ENCODE measurements at regions not wholly inside any gene's neighbourhood (a gene's known extent, or its start where the extent isn't known, plus 50 kb on each side); places are given as distances from the start of the nearest gene placed in this dataset.
"Not testable (repeated sequence)": the region's sequence is repeated elsewhere in the genome, so short reads cannot be mapped to it uniquely, and the experiment has no call there.

- not testable (repeated sequence) for DNase-seq
These were observed 790.4 kb downstream of the TTLL7 start for GRCh38 chr1:83208540-83208939.

- not testable (repeated sequence) for DNase-seq
These were observed 804.3 kb downstream of the TTLL7 start for GRCh38 chr1:83194610-83195009.

GRCh38 chr1:83182033-83182728 lies 816.8 kb downstream of the TTLL7 start:
- DNase-seq = not testable (repeated sequence)

DNA sequence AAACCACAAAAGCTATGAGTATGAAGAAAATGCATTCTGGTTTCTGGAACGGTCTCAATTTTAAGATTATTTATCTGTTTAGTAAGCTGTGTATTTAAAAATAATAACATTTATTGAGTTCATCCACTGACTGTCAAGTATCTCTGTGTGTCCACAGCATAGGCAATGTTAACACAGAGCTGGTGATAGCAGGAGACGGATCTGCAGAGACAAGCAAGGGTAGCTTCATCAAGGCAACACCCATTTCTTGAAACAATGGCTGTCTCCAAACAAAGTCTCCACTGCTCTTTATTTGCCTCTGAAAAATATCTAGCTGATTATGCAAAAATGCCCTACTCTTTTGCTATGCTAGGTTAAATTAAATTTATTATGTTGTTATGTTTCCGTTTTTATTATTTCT lies 818.3 kb downstream of the TTLL7 start:
- DNase-seq = not testable (repeated sequence)

GRCh38 chr1:83167634-83168033 lies 831.3 kb downstream of the TTLL7 start:
- DNase-seq = not testable (repeated sequence)

- DNase-seq = not testable (repeated sequence)
These were observed 835.0 kb downstream of the TTLL7 start for GRCh38 chr1:83163879-83164475.

DNA sequence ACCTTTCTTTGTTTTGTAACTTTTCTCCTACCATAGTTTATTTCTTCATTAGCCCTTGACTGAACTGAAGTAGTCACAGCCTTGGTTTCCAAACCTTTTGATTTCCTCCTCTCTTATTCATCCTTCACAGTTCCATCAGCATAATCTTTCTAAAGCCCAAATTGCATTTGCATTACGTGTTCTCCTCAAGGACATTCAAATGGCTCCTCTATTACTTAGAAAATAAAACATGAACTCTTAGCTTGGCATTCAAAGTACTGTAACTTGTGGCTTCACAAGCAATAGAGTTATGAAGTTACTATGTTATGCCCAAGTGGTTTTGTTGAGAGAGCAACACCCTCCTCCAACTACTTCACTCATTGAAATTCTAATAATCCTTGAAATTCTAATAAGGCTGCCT lies 840.0 kb downstream of the TTLL7 start:
- not testable (repeated sequence) for DNase-seq

DNA sequence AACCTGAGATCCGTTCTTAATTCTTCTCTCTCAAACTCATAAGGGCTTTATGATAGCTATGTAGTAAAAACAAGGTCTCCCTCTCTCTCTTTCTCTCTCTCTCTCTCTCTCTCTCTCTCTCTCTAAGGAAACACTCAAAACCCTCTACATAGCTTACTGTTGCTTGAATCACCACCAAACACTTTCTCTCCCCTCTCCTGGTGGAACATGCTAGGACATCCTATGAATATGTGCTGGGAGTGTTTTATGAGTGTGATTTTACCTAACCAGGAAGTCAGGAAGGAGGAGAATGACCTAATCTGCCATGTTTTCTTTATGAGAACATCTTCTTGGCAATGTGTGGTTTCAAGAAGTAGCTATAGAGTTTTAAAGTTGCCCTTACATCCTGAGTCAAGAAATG lies 844.6 kb downstream of the TTLL7 start:
- not testable (repeated sequence) for DNase-seq

DNA sequence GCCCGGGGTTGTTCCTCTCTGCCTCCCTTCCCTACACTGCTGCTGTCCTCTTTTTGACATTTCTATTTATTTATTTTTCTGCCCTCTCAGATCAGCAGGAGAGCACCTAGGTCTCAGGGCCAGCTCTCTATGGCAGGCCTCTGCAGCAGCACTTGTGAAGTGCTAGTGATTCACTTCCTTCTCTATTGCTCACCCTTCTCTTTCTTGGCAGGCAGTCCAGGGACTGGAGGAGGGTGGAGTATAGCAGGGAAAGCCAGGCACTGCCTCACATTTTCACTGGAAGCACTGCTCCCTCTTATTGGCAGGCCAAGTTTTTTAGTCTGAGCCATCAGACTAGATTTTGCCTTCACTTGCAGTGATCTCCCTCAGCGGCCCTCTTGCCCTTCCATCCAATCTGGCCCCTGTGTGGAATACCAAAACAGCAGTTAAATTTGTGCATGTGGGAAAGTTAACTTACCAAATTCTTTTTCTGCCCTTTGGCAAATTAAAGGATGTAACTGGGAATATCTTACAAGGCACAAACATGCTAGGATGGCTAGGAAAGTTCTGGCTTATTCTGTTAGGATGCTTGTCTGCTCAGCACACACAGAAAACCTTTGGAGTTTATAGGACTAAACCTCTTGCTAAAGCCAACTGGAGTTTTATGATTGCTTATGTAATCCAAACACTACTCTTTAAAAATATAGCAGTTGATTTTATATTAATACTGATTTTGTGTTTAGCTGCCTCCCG lies 847.6 kb downstream of the TTLL7 start:
- DNase-seq = not testable (repeated sequence)

DNA sequence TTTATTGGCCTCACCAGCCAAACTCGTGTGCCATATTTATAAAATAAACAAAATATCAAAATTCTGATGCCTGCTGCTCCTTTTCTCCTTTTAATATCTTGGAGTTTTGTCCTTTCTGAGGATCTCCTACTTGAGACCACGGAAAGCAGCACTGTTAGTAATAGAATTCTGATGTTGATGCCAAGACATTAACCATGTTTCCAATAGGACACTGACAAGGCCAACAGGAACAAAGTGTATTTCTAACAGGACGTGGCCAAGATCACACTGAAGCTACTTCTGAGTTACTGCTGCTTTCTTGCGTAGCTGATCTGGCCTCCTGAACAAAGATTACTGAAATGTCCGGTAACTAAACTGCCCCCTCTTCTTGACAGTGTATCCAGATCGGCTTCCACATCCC lies 848.5 kb downstream of the TTLL7 start:
- not testable (repeated sequence) for DNase-seq

- not testable (repeated sequence) for DNase-seq
These were observed 853.1 kb downstream of the TTLL7 start for GRCh38 chr1:83145820-83146219.

DNA sequence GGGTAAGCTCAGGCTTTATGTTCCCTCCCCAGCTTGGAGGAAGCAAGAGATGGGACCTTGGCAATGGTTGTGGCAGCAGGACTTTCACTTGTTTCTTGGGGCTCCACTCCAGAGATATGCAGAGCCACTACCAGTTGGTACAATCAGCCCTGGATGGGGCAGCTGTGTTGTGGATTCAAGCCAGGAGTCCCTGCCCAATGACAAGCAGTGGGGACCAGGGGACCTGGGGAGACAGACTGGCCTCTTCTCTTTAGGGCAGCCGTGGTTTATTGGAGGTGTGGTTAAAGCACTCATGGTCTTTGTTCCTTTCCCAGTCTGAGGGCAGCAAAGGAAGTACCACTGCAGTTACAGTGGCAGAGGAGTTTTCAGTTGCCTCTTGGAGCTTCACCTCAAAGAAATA lies 856.1 kb downstream of the TTLL7 start:
- not testable (repeated sequence) for DNase-seq

GRCh38 chr1:83135524-83136157 lies 863.3 kb downstream of the TTLL7 start:
- not testable (repeated sequence) for DNase-seq

GRCh38 chr1:83134322-83135014 lies 864.5 kb downstream of the TTLL7 start:
- not testable (repeated sequence) for DNase-seq

- no peak for DNase-seq
These were observed 867.3 kb downstream of the TTLL7 start for GRCh38 chr1:83131692-83131955.

DNA sequence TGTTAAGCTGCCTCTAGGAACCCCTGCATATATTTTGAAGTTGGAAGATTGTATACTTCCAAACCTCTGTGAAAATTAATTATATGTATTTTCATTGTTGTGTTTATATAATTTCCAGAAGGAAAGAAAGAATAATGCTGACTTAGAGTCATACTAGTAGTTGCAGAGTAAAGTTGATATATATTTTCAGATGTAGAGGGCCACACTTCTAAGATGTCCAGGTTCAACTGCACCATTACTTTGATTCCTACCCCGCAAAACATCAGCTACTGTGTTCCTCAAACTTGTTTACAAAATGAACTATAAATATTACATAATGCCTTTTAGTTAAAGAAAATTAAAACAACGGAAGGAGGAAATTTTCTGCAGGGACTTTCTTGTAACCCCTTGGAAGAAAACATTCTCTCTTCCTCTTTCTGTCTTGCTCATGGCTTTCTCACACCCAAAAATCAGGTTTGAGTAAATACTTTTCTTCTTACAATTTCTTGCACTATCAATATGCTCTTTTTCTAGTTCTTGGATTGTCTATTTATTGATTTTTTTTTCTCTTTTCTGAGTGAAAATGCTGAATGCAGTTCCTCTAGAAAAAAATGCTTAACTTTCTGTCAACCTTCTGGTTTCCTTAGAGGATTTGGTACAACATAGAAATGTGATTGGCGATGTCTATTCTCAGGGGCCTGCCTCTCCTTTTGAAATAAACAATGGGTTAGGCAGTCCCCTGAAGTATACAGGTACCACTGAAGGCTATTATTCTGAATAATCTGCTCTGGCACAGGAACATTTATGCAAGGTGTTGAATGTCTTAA lies 867.8 kb downstream of the TTLL7 start:
- DNase-seq = no peak

DNA sequence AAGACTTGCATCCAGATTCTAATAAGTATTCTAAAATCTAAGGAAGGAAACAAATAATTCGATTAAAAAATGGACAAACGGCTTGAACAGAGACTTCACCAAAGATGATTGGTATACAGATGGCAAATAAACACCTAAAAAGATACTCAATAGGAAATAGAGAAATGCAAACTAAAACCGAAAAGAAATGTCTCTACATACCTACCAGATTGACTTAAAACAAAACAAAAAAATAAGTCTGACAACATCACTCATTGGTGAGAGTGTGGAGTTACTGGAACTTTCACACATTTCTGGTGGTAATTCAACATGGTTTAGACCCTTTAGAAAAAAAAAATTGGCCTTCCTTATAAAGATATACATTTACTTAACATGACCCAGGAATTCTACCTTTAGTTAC lies 869.8 kb downstream of the TTLL7 start:
- no peak for DNase-seq

DNA sequence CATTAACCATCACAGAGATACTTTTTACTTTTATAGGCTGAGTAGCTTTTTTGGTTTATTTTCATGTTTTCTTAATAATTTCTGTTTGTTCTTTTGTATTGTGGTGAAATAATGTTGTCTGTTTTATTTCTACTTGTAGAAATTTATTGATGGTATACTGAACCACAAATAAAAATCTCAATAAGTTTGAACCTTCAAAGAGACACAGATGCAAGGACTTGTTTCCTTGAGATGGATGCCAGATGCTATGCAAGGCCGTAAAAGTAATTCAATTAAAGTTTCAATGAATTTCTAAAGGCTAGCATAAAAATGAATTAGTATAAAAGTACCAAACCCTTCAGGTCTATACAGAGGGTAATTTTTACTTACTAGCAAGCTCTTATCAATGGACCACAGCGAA lies 873.5 kb downstream of the TTLL7 start:
- no peak for DNase-seq

GRCh38 chr1:83123019-83123418 lies 875.9 kb downstream of the TTLL7 start:
- DNase-seq = no peak

DNA sequence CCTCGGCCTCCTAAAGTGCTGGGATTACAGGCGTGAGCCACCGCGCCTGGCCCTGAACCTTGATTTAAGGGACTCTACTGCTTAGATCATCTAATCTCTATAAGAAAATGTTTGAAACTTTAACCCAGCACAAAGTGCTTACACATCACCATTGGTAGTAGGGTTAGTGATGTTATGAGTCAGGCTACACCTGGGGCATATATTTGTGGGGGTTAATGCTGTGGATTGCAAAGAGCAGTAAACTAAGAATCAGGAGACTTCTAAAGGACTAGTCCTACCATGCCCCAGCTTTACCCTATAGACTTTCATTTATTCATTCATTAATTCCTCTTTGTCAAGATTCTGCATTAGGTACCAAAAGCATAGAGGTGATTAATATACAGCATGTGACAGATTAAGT lies 880.5 kb downstream of the TTLL7 start:
- no peak for DNase-seq

DNA sequence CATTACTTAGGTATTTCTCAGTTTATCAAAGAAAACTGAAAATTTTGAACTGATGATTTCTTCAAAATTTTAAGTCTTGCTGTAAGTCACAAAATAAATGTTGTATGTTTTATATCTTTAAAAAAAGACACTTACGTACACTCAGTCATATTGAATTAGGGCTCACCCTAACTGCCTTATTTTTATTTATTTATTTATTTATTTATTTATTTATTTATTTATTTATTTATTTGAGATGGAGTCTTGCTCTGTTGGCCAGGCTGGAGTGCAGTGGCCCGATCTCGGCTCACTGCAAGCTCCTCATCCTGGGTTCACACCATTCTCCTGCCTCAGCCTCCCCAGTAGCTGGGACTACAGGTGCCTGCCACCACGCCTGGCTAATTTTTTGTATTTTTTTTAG lies 881.9 kb downstream of the TTLL7 start:
- not testable (repeated sequence) for DNase-seq

- no peak for DNase-seq
These were observed 883.1 kb downstream of the TTLL7 start for GRCh38 chr1:83115785-83116184.

Data from NCI-H524 treated with DMSO at 0.1 percent for 48 hours (cell line).